GM21526 (cell line): ENCODE measurements at regions not wholly inside any gene's neighbourhood (a gene's known extent, or its start where the extent isn't known, plus 50 kb on each side); places are given as distances from the start of the nearest gene placed in this dataset.
"Not testable (repeated sequence)": the region's sequence is repeated elsewhere in the genome, so short reads cannot be mapped to it uniquely, and the experiment has no call there.

Experiments used
- ATAC-seq: cut with Tn5 transposase; IDR thresholded peaks from one replicate; pipeline ENCODE4 v1.9.1; 2021; ENCODE audit warnings: moderate library complexity; ENCODE audit not compliant: unreplicated experiment, low FRiP score

- ATAC-seq: no peak
These were observed 52.2 kb downstream of the ACTL7B start for GRCh38 chr9:108803428-108804065.

GRCh38 chr9:108802967-108803366 lies 52.8 kb downstream of the ACTL7B start:
- no peak for ATAC-seq

- ATAC-seq: no peak
These were observed 53.8 kb downstream of the ACTL7B start for GRCh38 chr9:108801949-108802348.

- ATAC-seq: no peak
These were observed 55.1 kb downstream of the ACTL7B start for GRCh38 chr9:108800632-108801099.

- no peak for ATAC-seq
These were observed 62.2 kb downstream of the ACTL7B start for GRCh38 chr9:108793573-108793972.

- no peak for ATAC-seq
These were observed 66.0 kb downstream of the ACTL7B start for GRCh38 chr9:108789742-108790141.

- no peak for ATAC-seq
These were observed 68.1 kb downstream of the ACTL7B start for GRCh38 chr9:108787690-108788048.

- no peak for ATAC-seq
These were observed 68.7 kb downstream of the ACTL7B start for GRCh38 chr9:108786901-108787689.

- ATAC-seq: no peak
These were observed 69.5 kb downstream of the ACTL7B start for GRCh38 chr9:108786322-108786721.

- ATAC-seq: no peak
These were observed 70.8 kb downstream of the ACTL7B start for GRCh38 chr9:108784998-108785397.

GRCh38 chr9:108783731-108784495 lies 71.9 kb downstream of the ACTL7B start:
- ATAC-seq: no peak

GRCh38 chr9:108783326-108783725 lies 72.5 kb downstream of the ACTL7B start:
- no peak for ATAC-seq

- no peak for ATAC-seq
These were observed 74.6 kb downstream of the ACTL7B start for GRCh38 chr9:108780942-108781734.

GRCh38 chr9:108779551-108780325 lies 76.0 kb downstream of the ACTL7B start:
- no peak for ATAC-seq

- no peak for ATAC-seq
These were observed 78.7 kb downstream of the ACTL7B start for GRCh38 chr9:108776920-108777639.

- ATAC-seq: no peak
These were observed 79.9 kb downstream of the ACTL7B start for GRCh38 chr9:108775901-108776306.

- ATAC-seq: not testable (repeated sequence)
These were observed 81.7 kb downstream of the ACTL7B start for GRCh38 chr9:108774088-108774487.

GRCh38 chr9:108772301-108772894 lies 83.4 kb downstream of the ACTL7B start:
- no peak for ATAC-seq

GRCh38 chr9:108768744-108769143 lies 87.0 kb downstream of the ACTL7B start:
- ATAC-seq: no peak
